Activated T-cell treated with anti-CD3 and anti-CD28 coated beads, Interleukin-2, amount 50 U/mL, for 48 hours (primary cell): ENCODE measurements at regions not wholly inside any gene's neighbourhood (a gene's known extent, or its start where the extent isn't known, plus 50 kb on each side); places are given as distances from the start of the nearest gene placed in this dataset.

Experiments used
- DNase-seq, 2 experiments: peaks; one replicate each; pipeline ENCODE4 v3.0.0-alpha.2; 2020

DNA sequence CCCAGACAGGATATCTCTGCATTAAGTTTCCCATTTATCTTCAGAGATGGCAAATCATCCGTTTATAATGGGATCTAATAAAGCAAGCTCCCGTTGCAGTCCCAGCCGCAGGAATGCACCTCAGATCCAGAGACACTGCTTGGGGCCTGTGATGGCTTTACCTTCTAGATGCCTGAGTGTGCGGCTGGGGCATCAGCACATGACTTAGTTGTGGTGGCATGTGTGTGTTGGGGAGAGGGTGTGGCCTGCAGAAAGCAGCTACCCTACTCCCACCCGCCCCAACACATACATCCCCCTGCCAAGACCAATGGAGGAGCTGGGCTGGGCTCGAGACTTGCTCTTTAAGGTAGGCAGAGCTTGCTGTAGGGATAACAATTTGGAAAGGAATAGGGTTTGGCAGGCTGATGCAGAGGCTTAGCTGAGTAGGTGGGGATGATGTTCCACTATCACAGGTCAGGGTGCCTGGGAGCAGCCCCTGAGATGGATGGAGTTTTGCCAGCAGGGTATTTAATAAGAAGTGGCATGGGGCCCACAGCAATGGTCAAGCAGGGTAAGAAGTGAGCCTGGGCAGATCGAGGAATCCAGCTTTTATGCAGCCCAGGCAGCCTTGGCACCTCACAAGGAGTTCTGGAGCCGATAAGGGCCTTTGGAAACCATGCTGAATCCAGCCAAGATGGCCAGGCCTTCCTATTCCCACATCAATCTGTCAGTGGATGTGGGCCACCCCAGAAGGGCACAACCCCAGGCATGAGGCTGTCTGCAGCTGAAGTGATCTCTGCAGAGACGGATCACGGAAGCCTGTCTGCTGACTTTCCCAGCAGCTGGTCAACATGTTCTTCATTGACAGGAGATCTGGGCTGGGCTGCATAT is 601.3 kb downstream of the BUD13 start:
- no peak for DNase-seq

DNA sequence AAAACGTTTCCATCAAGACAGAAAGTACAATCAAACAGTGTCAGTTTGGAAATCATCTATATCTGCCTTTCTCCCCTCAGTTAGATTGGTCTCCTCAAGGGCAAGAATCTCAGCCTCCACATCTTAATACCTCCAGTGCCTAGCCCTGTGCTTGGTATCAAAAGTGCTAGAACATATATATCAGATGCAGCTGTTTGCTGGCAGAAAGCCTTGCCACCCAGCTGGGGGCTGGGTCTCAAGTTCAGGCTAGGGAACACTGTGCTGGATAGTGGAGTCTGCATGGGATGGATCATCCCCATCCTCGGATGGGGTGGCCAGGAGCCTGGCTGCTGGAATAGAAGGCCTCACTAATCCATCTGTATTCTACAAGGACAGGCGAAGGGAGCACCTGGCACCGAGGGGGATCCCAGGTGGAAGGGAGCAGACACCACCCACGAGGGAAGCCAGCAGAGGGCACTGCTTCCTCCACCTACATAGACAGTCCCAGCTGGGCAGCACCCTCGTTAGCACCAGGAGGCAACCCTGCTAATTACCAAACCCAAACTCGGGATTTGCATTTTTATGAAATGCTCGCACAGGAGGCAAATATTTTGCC is 602.2 kb downstream of the BUD13 start:
- DNase-seq: no peak

- DNase-seq: no peak
Observed at GRCh38 chr11:116169776-116170175, 603.0 kb downstream of the BUD13 start.

DNA sequence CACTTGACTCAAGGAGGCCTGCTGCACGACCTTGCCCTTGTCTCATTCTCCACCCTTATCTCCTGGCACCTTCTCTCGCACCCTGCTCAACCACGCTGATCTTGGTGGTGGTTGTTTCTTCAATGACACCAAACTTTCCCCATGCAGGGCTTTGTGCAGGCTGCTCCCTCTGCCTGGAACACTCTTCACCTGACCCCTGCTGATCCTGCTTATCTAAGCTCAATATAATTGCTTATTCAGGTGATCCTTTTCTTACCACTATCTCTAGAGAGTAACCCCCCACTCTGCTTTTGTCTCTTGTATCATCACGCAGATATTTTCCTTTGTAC is 604.4 kb downstream of the BUD13 start:
- DNase-seq: no peak

DNA sequence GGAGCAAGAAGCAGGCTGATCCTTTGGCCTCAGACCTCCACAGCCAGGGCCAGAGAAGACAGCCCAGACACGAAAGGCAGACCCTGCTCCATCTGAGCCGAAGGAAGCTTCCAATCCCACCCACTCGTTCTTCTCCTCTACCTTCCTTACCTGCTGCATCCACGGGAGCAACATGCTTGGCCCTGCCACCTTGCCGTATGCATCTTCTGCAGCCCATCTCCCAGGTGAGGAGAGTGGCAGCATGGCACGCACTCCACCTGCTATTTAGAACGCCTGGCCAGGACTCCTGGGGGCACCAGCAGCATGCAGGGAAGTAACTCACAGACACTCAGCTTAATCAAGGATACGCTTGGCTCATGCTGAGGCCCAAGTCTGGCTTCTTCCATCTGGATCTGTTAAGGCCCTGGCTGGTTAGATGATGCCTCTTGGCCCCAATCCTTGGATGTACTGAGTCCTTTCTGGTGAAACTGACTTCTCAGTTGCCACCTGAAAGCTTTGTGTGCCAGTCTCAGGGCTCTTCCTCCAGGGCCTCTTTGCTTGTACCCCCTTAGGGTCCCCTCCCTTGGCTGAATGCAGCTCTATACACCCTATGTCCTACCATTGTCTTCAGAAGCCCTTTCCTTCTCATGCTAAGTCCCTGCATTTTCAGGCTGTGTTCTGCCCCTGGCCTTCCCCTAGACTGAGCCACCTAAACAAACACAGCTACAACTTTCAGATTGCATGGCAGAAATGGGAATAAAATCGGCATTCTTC is 604.9 kb downstream of the BUD13 start:
- DNase-seq: no peak

GRCh38 chr11:116166573-116167465 is 606.0 kb downstream of the BUD13 start:
- DNase-seq: no peak

DNA sequence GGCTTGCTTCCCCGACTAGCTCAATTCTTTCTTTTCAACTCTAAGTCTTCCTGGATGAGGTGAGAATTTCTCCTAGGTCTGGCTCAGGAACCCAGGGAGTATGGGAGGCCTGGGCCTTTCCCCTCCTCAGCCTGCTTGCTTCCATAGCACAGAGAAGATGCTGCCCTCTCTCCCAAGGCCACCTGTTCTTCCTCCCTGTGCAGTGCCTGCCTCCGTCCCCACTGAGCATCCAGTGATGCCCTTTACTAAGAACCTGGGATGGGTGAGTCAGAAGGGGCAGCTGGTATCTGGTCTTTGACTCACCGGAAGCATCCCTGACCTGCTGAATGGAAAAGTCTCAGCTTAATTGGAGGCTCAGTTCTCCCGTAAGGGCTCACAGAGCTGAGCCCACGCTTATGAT is 607.9 kb downstream of the BUD13 start:
- no peak for DNase-seq

GRCh38 chr11:116162886-116163230 is 609.9 kb downstream of the BUD13 start:
- no peak for DNase-seq

DNA sequence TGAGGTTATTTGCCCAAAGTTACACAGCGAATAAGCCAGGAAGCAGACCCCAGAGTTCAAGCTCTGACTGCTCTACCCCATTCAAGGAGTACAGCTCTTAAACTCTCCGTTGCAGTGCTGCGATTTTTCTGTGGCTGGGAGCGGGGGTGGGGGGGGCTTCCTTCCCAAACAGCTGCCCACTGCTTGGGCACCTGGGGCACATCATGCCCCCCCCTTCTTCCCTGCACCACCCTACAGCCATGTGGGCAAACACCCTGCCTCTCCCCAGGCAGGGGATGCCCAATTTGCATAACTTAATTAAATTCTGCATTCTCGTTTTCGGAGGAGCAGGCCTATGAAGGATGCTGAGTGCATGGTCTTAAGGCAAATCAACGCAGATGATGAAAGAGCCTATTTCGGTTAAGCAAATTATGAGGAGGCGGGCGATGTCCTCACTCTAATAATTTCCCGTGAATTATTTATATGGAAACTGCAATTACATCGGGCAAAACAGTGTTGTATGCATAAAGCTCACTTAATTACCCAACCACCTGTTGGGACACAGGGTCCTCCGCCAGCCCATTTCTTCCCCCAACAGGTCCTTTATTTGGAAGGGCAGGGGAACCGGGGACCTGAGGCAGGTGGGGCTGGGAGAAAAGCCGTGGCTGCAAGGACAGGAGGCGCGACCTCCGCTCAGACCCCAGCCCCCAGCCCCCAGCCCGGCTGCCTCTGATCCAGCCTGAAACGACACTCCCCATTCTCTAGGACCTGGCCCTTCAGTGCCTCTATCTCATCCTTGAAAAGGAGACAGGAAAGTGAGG is 610.5 kb downstream of the BUD13 start:
- DNase-seq: no peak

DNA sequence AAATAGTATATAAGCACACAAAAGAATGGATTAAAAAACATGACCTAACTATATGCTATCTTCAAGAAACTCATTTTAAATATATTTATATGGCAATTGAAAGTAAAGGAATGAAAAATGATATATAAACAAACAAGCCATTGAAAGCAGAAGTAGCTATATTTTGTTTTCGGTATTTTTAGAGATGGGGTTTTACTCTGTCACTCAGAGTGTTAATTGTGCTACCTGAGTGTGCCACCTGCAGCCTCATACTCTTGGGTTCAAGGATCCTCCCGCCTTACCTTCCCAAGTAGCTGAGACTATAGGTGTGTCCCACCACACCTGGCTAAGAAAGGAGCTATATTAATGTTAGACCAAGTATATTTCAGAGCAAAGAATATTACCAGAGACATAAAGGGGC is 624.1 kb downstream of the BUD13 start:
- no peak for DNase-seq

- no peak for DNase-seq
Observed at GRCh38 chr11:116148056-116148455, 624.7 kb downstream of the BUD13 start.

DNA sequence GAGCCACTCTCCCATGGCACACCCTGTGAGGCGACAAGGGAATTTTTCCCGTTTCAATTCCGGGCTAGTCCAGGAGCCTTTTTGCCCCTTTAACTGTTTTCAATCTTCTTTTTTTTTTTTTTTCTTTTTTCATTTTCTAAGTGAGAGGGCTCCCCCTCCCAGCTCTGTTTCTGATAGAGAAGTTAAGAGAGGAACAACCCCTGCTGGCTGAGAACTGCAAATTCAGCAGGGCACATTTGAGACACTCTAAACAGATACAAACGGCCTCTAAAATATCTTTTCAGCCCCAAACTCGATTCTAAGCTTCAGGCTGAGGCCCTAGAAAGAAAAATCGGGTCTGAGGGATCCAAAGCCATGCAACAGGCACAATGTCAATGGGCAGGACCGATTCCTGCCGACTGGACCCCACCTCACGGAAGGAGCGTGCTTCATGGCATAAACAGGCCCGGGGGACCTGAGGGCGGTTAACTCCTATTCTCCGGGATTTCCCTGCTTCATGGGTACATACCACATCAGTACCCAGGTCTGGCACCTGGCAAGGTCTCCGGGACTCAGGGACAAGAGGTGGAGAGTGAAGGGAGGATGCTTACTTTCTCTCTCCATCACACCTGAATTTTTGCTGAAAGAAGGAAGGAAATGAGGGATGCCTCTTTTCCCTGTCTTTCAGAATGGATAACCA is 627.5 kb downstream of the BUD13 start:
- DNase-seq: no peak

- DNase-seq: no peak
Observed at GRCh38 chr11:116144387-116144958, 628.3 kb downstream of the BUD13 start.

- no peak for DNase-seq
Observed at GRCh38 chr11:116138280-116138679, 634.1 kb upstream of the CADM1 start.

DNA sequence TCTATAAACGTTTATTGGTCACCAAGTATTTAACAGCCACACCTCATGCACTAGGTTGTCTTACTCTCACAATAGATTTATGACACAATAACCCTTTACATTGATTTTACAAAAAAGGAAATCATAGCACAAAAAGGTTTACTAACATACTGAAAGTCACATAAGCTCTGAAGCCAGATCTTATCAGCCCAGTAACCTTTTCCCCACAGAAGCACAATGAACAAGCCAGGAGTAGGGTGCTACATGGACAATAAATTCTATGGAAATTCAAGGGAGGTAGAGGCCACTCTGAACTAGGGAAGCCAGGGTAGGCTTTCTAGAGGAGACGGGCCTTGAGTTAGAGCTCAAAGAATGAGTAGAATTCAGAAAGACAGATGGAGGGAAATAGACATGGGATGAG is 633.5 kb upstream of the CADM1 start:
- no peak for DNase-seq

DNA sequence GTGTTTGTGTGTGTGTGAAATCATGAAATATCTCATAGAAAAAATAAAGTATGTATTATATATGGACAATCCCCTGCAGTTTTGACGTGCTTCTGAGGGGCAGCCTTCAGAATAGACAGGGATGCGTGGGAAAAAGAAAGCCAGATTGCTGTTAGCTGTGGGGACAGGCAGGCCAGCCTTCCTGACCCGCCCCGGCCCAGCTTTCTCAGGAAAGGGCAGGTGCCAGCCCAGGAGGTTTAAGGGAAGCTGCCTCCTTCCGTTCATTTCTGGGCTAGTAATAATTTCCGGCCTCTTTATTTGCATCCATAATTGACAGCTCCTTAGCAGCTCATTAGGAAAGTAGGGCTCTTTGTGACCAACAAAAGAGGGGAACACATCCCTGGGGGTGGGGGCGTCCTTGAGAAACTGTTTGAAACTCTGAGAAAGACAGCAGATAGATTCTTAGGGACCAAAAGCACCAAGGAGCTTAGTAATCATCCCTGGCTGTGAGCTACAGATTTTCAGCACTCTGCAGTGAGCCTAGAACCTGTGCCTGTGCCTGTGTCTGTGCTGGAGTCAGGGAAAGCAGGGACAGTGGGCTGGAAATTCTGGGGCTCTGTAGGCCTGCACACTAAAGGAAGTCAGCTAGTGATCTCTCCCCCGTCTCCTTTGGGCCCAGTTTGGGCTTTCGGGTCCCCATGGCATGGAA is 632.9 kb upstream of the CADM1 start:
- no peak for DNase-seq

DNA sequence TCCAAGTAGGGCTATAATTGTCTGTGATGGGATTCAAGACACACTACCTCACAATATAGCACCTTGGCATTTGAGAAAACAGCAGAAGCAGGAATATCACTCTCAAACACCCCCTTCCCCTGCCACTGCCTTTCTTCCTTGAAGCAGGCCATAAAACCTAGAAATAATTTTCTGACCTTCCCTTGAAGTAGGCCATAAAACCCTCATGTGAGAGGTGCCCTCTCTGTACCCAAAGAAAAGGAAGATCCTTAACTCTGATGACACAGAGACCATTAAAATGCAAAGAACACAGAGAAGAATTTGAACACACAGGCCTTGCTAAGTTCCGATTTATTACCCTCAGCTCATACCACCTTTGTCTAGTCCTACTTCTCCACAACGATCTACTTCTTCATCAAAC is 631.7 kb upstream of the CADM1 start:
- DNase-seq: no peak

DNA sequence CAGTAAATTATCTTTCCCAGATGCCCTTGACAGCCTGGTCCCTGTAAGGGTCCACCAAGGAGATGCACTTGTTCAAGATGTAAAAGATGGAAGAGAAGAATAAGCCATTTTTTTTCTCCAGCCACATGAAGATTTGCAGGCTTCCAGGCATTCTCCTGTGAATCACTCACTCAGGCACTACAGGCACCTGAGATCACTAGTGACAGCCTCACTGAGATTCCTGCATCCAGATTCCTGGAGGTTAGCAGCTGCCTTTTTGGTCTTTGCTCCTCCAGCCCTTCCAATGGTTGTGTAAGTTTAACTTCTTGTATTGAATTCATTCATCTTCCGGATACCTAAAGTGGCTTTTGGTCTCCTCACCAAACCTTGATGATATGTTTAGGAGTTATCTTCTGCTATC is 630.2 kb upstream of the CADM1 start:
- no peak for DNase-seq

GRCh38 chr11:116132273-116132978 is 628.2 kb upstream of the CADM1 start:
- DNase-seq: no peak

DNA sequence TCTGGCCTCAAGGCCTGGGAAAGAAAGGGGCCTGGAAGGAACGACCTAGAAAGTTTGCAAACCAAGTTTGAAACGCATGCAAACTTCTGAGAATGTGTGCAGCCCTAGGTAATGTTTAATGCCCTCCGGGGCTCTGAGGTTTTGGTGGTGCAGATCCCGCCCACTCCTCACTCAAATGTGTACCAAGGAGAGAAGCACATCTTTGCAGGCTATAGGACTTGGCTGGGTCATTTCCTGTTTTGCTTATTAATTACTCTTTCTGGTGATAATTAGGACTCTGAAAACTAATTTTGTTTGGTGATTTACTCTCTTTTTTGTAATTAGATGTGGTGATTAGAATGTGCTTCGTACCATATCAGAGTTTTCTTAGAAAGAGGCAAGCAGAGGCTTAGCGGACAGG is 625.9 kb upstream of the CADM1 start:
- DNase-seq: no peak
